Dendritic cell treated with granulocyte-macrophage colony-stimulating factor and Interleukin-4, amounts not matched to agents 40 ng/mL and 50 ng/mL, for 4 days (primary cell): ENCODE measurements at regions not wholly inside any gene's neighbourhood (a gene's known extent, or its start where the extent isn't known, plus 50 kb on each side); places are given as distances from the start of the nearest gene placed in this dataset.

Experiments
- H3K27ac Mint-ChIP-seq: one replicate; pipeline ENCODE4 v1.8.0; 2022; ENCODE audit warnings: mild to moderate bottlenecking, mixed read lengths
- H3K27me3 Mint-ChIP-seq: one replicate; pipeline ENCODE4 v1.8.0; 2022; ENCODE audit warnings: mild to moderate bottlenecking, mixed read lengths
- H3K36me3 Mint-ChIP-seq: one replicate; pipeline ENCODE4 v1.8.0; 2022; ENCODE audit warnings: low read depth, mixed read lengths
- H3K4me1 Mint-ChIP-seq: one replicate; pipeline ENCODE4 v1.8.0; 2022; ENCODE audit warnings: low read depth, mixed read lengths
- H3K4me3 Mint-ChIP-seq: one replicate; pipeline ENCODE4 v1.8.0; 2022; ENCODE audit warnings: mild to moderate bottlenecking, moderate library complexity, mixed read lengths
- H3K9me3 Mint-ChIP-seq: one replicate; pipeline ENCODE4 v1.8.0; 2022; ENCODE audit warnings: mixed read lengths
- intact Hi-C: fragments of 100-400 bp; cut with micrococcal nuclease; formaldehyde crosslinking; loops from one replicate; pipeline ENCODE4 v1.15.0; 2022

DNA sequence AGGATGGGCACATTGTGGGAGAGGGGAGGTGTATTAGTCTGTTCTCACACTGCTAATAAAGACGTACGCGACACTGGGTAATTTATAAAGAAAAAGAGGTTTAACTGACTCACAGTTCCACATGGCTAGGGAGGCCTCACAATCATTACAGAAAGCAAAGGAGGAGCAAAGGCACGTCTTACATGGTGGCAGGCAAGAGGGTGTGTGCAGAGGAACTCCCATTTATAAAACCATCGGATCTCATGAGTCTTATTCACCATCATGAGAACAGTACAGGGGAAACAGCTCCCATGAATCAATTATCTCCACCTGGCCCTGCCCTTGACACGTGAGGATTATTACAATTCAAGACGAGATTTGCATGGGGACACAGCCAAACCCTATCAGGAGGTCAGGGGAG, 266.7 kb downstream of the HAUS1 start:
- Mint-ChIP-seq H3K27me3 (peaks cover 3% of the 10 kb centered on the region), H3K4me1 (no peaks in the 10 kb centered on the region)
- intact Hi-C loops = no loop called here

DNA sequence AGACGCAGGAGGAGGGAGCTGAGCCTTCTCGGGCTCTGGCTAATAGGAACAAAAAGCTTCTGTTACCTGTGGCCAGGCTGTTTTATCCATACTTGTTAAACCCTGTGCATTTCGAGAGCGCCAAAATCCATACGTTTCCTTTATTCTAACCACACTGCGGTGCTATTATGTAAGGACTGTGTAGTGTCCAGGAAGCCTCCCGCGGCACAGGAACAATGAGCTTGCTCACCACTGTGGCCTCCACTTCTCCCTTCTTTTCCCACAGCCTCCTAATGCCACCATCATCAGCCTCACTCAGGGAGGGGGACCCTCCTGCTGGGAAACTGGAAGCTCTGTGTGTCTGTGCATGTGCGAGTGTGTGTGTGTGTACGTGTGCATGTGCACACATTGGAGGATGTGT, 268.5 kb downstream of the HAUS1 start:
- no peaks in the 10 kb centered on the region for H3K9me3 Mint-ChIP-seq
- H3K36me3 Mint-ChIP-seq = no peaks in the 10 kb centered on the region
- no peaks in the 10 kb centered on the region for H3K4me1 Mint-ChIP-seq
- intact Hi-C loops = no loop called here
- peaks cover 3% of the 10 kb centered on the region for H3K27me3 Mint-ChIP-seq
- H3K27ac Mint-ChIP-seq = no peak overlapping the region
- H3K4me3 Mint-ChIP-seq = no peak overlapping the region

More for the DNA sequence above, 266.7 kb downstream of the HAUS1 start:
- H3K27ac Mint-ChIP-seq = no peak overlapping the region
- H3K4me3 Mint-ChIP-seq = no peak overlapping the region
- no peaks in the 10 kb centered on the region for H3K36me3 Mint-ChIP-seq
- H3K9me3 Mint-ChIP-seq = no peaks in the 10 kb centered on the region

DNA sequence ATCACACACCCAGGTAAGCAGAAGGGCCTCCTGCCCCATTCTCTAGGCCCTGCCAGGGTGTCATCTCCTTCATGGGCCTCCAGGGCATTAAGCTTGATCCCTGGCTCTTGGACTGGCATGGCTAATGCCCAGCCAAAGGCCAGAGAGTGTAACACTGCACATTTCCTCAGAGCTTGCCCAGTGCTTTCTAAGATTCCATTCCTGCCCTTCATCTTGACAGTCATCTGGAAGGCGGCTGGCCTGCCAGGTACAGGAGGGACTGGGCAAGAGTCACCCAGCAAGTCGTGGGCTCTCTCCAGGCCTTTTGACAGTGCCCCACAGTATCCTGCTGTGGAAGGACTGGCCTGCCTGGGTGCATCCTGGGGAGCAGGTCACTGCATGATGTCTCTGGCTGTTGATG, 268.9 kb downstream of the HAUS1 start:
- H3K36me3 Mint-ChIP-seq = no peaks in the 10 kb centered on the region
- no peaks in the 10 kb centered on the region for H3K4me1 Mint-ChIP-seq
- peaks cover 3% of the 10 kb centered on the region for H3K27me3 Mint-ChIP-seq
- no peak overlapping the region for H3K4me3 Mint-ChIP-seq
- no peak overlapping the region for H3K27ac Mint-ChIP-seq
- intact Hi-C loops = no loop called here
- H3K9me3 Mint-ChIP-seq = no peaks in the 10 kb centered on the region

DNA sequence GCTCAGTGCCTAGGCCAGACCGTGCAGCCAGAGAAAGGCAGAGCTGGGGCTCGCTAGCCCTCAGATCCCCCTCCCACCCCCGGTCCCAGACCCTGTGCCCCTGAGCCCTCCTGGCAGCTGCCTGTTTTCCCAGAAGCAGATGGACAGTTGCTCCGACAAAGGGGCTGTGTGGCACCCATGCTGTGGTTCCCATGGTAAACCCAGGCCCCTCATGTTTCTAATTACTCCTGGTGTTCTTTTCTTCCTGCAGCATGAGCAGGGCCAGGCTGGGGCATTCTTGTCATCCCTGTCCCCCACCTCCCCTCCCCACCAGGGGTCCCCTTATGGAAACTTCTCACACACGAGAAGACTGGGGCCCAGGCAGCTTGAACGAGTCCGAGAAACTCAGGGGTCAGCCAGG, 269.6 kb downstream of the HAUS1 start:
- Mint-ChIP-seq H3K4me3 (no peak overlapping the region), H3K9me3 (no peaks in the 10 kb centered on the region), H3K27me3 (peaks cover 3% of the 10 kb centered on the region), H3K4me1 (no peaks in the 10 kb centered on the region), H3K36me3 (no peaks in the 10 kb centered on the region), H3K27ac (no peak overlapping the region)
- intact Hi-C loops = no loop called here

DNA sequence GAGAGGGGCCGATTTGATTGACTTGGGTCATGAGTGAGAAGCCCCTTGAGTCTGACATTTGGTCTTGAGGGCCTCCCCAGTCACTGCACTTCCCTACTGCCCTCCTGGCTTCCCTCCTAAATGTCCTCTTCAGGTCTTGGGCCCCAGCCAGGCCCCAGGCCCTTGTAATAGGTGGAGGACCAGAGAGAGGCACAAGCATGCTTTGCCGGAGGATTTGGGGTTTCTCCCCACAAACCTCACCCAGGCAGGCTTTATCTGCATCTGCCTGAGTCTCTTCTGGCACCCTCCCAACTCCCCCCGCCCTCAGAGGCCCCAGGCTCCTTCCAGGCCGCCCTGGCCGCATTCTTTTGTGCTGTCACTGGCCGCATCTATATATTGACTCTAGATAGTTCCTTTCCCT, 270.7 kb downstream of the HAUS1 start:
- no peak overlapping the region for H3K4me3 Mint-ChIP-seq
- no peak overlapping the region for H3K27ac Mint-ChIP-seq
- H3K9me3 Mint-ChIP-seq = no peaks in the 10 kb centered on the region
- H3K27me3 Mint-ChIP-seq = peaks cover 3% of the 10 kb centered on the region
- no peaks in the 10 kb centered on the region for H3K36me3 Mint-ChIP-seq
- H3K4me1 Mint-ChIP-seq = no peaks in the 10 kb centered on the region
- intact Hi-C loops = no loop called here

DNA sequence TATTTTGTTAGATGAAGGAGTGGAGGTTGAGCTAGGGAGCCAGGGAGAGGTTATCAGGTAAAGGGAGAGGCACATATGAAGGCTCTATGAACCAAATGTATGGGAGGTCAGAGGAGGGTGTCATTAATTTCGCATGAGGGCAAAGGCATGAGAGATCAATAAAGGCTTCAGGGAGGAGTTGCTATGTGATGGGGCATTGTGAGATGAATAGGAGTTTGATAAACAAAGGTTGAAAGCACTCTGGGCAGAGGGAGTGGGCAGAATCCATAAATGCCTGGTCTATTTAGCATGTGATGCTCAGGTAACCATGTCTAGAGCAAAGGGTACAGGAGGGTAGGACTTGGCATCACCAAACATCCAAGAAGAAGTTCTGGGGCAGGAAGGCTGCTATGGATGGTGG, 273.4 kb downstream of the HAUS1 start:
- Mint-ChIP-seq H3K9me3 (no peaks in the 10 kb centered on the region), H3K4me1 (no peaks in the 10 kb centered on the region), H3K27me3 (no peaks in the 10 kb centered on the region), H3K27ac (no peak overlapping the region), H3K36me3 (no peaks in the 10 kb centered on the region), H3K4me3 (no peak overlapping the region)
- intact Hi-C loops = no loop called here

DNA sequence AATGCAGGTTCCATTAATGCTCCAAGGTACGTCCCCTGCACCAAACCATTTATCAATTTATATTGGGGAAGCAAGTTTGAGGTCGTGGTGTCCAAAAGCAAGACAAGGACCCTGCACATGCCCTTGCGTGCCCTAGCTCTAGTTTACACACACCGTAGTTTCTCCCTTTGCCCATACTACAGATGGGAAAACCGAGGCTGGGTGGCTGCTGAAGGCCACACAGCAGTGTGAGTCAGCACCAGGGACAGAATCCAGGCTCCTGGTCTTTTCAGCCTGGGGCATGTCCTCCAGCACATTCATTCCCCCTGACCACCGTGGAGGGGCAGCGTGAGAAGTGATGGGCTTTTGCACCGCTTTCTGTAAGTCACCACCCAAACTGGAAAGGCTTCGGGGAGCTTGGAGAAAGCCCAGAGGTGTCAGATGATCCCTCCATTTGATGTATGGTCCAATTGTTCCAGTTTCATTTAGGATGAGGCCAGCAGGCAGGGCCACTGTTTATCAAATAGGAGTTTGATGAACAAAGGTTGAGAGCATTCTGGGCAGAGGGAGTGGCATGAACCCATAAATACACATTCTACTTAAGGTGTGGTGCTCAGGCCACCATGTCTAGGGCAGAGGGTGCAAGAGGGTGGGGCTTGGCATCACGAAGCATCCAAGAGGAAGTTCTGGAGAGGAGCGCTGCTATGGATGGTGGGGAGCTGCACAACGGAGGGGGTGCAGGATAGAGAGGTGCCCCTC, 274.1 kb downstream of the HAUS1 start:
- Mint-ChIP-seq H3K9me3 (no peaks in the 10 kb centered on the region), H3K4me1 (no peaks in the 10 kb centered on the region), H3K4me3 (no peak overlapping the region), H3K27ac (no peak overlapping the region), H3K36me3 (no peaks in the 10 kb centered on the region), H3K27me3 (no peaks in the 10 kb centered on the region)
- intact Hi-C loops = no loop called here

DNA sequence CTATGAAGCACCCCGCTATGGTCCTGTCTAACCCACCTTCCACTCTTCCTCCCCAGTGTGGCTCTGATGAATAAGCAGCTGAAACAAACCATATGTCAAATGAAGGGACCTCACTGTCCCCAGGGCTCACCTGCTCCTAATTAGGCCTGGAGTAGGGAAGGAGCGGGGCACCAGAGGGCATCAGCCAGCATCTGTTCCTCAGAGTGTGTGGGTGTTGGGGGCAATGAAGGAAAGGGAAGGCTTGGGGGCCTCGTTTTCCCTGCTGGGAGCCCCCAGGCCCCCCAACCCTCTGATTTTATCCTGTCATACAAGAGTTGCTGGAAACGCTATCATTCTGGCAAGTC, 274.7 kb downstream of the HAUS1 start:
- intact Hi-C loops = no loop called here
- Mint-ChIP-seq H3K9me3 (no peaks in the 10 kb centered on the region), H3K27ac (no peak overlapping the region), H3K4me1 (no peaks in the 10 kb centered on the region), H3K36me3 (no peaks in the 10 kb centered on the region), H3K4me3 (no peak overlapping the region), H3K27me3 (no peaks in the 10 kb centered on the region)

DNA sequence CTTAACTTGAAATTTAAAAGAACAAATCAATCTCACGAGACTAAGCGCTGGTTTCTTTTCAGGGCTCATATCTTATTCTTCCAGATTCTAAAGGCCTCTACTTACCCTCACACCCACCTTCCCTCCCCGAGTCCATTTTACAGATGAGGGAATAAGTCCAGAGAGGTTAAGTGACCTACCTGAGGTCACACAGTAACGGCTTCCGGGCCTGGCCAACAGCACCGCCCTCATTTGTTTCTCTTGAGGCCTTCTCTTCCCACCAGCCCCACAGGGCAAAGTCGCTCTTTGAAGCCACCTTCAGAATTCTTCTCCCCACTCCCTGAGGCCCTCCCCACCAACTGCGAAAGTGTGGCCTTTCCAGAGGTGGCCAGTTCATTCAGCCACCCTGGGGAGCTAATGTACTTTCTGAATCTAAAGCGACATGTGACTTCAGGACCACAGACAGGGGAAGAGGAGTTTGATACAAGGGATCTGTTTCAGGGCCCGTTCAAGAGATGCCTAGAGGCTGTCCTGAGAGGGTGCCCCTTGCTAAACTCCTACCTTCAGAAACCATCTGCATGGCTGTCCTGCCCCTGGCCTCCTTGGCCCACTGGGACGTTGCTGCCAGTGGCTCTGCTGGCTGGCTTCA, 275.3 kb downstream of the HAUS1 start:
- intact Hi-C loops = no loop called here
- no peaks in the 10 kb centered on the region for H3K27me3 Mint-ChIP-seq
- H3K36me3 Mint-ChIP-seq = no peaks in the 10 kb centered on the region
- H3K9me3 Mint-ChIP-seq = no peaks in the 10 kb centered on the region
- H3K4me1 Mint-ChIP-seq = no peaks in the 10 kb centered on the region
- H3K27ac Mint-ChIP-seq = no peak overlapping the region
- no peak overlapping the region for H3K4me3 Mint-ChIP-seq

DNA sequence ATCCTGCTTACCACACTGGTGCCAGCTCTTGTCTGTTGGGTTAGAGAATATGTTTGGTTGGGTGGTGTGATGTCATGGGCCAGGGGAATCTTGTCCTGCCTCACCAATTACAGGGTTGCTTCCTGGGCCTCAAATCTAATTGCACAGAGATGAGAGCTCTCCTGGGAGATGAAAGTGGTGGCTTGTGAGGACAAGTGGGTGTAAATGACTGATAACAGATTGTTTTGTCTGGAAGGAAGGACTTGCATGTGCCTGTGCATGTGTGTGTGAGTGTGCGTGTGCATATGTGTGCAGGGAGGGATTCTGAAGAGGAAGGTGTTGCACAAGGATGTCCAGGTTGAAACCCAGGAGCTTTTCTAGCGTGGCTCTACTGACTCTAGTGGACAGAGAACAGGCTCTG, 271.9 kb downstream of the LOXHD1 start:
- no peak overlapping the region for H3K4me3 Mint-ChIP-seq
- no peaks in the 10 kb centered on the region for H3K27me3 Mint-ChIP-seq
- no peaks in the 10 kb centered on the region for H3K4me1 Mint-ChIP-seq
- intact Hi-C loops = no loop called here
- no peak overlapping the region for H3K27ac Mint-ChIP-seq
- H3K36me3 Mint-ChIP-seq = no peaks in the 10 kb centered on the region
- no peaks in the 10 kb centered on the region for H3K9me3 Mint-ChIP-seq

DNA sequence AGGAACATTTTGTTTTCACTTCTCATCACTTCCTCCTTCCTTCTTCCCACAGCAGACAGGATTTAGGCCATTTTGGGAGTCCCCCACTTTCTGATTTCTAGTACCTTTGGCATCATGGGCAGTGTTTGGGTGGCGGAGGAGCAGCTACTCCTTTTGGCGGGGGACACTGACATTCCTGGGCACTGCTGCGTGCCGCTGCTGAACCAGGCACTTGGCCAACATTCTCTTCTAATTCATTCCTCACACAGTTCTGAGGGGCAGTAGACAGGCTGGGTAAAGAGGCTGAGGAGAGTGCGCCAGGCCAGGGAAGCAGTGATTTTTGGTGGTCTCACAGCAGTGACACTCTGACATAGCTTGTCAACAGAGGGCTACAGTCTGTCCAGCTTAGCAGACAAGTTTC, 270.2 kb downstream of the LOXHD1 start:
- Mint-ChIP-seq H3K4me3 (no peak overlapping the region), H3K36me3 (no peaks in the 10 kb centered on the region), H3K27ac (no peak overlapping the region), H3K27me3 (no peaks in the 10 kb centered on the region), H3K4me1 (no peaks in the 10 kb centered on the region), H3K9me3 (no peaks in the 10 kb centered on the region)
- intact Hi-C loops = no loop called here

DNA sequence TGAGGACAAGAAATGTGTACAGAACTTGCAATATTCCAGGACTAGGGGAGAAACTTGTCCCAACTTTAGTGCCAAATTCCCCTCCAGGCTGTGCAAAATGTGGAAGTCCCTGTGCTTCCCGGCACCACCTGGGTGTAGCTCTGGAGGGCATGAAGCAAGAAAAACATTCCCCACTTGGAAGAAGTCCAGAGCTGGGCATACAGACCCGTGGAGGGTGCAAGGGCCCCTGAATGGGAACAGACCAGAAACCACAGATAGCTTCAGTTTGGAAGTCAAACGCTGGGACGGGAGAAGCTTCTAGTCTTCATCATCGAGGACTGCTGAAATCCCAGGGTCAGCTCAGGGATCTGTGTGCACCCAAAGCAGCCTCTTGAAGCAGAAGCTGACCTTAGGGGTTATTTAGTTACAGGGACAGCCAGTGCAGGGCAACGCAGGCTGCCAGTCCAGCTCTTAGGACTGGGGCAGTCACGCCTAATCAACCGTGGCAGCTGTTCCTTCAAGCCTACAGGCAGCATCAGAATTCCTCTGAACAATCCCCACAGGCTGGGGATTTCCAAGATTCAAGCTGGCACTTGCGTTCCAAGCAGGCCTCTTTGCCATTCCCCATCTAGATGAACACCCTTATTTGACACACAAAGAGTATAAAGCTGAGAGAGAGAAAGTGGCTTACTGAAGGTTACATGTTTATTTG, 269.4 kb downstream of the LOXHD1 start:
- intact Hi-C loops = no loop called here
- no peaks in the 10 kb centered on the region for H3K4me1 Mint-ChIP-seq
- no peak overlapping the region for H3K4me3 Mint-ChIP-seq
- no peaks in the 10 kb centered on the region for H3K9me3 Mint-ChIP-seq
- H3K27ac Mint-ChIP-seq = no peak overlapping the region
- H3K27me3 Mint-ChIP-seq = no peaks in the 10 kb centered on the region
- H3K36me3 Mint-ChIP-seq = no peaks in the 10 kb centered on the region

DNA sequence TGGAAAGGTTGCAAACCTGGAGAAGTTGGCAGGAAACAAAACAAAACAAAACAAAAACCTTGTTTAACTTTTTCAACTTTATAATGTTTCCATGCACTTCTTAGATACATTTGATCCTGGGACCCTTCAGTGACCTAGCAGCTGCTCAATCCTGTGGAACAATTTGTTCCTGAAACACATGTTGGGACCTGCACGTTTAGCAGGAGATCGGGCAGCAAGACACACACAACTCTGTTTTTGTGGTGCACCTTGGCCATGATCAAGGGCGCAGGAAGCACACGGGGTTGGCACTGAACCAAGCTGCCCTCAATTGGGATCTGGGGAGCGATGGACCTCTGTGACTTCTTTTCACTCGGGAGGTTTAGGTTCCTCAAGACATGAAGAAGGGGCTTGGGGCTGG, 268.7 kb downstream of the LOXHD1 start:
- no peaks in the 10 kb centered on the region for H3K4me1 Mint-ChIP-seq
- H3K27me3 Mint-ChIP-seq = no peaks in the 10 kb centered on the region
- H3K4me3 Mint-ChIP-seq = no peak overlapping the region
- intact Hi-C loops = no loop called here
- no peak overlapping the region for H3K27ac Mint-ChIP-seq
- no peaks in the 10 kb centered on the region for H3K9me3 Mint-ChIP-seq
- no peaks in the 10 kb centered on the region for H3K36me3 Mint-ChIP-seq

DNA sequence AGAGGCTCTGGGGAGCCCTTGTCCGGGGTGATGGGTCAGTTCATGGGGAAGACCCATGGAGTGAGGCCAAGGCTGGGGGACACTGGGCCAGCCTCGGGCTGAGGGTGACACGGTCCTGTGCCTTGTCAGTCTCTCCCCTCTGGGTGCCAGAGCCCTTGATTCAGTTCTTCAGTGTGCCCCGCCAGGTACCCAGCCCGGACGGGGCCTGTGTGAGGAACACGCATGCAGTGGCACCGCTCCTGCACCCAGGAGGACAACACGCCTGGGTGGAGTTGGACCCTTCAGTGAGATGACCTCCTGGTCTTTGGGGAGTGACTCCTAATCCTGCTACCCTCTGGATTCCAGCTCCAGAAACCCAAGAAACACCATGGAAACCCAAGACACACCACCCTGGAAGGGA, 264.4 kb downstream of the LOXHD1 start:
- H3K36me3 Mint-ChIP-seq = no peaks in the 10 kb centered on the region
- intact Hi-C loops = no loop called here

More for the DNA sequence above, 264.4 kb downstream of the LOXHD1 start:
- Mint-ChIP-seq H3K9me3 (no peaks in the 10 kb centered on the region), H3K27me3 (no peaks in the 10 kb centered on the region), H3K4me1 (peaks cover 5% of the 10 kb centered on the region), H3K4me3 (no peak overlapping the region), H3K27ac (no peak overlapping the region)
